ENCODE measurements at regions not wholly inside any gene's neighbourhood (a gene's known extent, or its start where the extent isn't known, plus 50 kb on each side); places are given as distances from the start of the nearest gene placed in this dataset.

GRCh38 chr2:240351088-240351741, 84.2 kb upstream of the GPC1 start:
- Histone ChIP-seq H3K27ac (no peak overlapping the region), H3K9ac (ENCODE audit: low read depth in 2 of 2, low read length in 2 of 2) (no peak overlapping the region), H3K9me3 (no peaks in the 10 kb centered on the region), H3K4me3 (no peak overlapping the region), H3K27me3 (no peaks in the 10 kb centered on the region), H3K36me3 (no peaks in the 10 kb centered on the region), H3K4me1 (no peaks in the 10 kb centered on the region)
- intact Hi-C loops (cut with DNase I): no loop called here
- TF ChIP-seq, protein P1, sequence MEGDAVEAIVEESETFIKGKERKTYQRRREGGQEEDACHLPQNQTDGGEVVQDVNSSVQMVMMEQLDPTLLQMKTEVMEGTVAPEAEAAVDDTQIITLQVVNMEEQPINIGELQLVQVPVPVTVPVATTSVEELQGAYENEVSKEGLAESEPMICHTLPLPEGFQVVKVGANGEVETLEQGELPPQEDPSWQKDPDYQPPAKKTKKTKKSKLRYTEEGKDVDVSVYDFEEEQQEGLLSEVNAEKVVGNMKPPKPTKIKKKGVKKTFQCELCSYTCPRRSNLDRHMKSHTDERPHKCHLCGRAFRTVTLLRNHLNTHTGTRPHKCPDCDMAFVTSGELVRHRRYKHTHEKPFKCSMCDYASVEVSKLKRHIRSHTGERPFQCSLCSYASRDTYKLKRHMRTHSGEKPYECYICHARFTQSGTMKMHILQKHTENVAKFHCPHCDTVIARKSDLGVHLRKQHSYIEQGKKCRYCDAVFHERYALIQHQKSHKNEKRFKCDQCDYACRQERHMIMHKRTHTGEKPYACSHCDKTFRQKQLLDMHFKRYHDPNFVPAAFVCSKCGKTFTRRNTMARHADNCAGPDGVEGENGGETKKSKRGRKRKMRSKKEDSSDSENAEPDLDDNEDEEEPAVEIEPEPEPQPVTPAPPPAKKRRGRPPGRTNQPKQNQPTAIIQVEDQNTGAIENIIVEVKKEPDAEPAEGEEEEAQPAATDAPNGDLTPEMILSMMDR (IDR thresholded peaks at IDR 0.05): no peak
- DNase-seq: no peak

- no peaks in the 10 kb centered on the region for H3K4me1 ChIP-seq
- H3K4me3 ChIP-seq: no peak overlapping the region
- H3K27ac ChIP-seq: no peak overlapping the region
- H3K27me3 ChIP-seq: no peaks in the 10 kb centered on the region
- no peak for DNase-seq
- TF ChIP-seq, protein P1 (IDR thresholded peaks at IDR 0.05): no peak
- intact Hi-C loops (cut with DNase I): no loop called here
- no peaks in the 10 kb centered on the region for H3K9me3 ChIP-seq
- H3K36me3 ChIP-seq: no peaks in the 10 kb centered on the region
- no peak overlapping the region for H3K9ac ChIP-seq (ENCODE audit: low read depth in 2 of 2, low read length in 2 of 2)
These were observed 83.5 kb upstream of the GPC1 start for GRCh38 chr2:240351826-240352426.

GRCh38 chr2:240353086-240353798, 82.2 kb upstream of the GPC1 start:
- no peak overlapping the region for H3K4me3 ChIP-seq
- H3K36me3 ChIP-seq: no peaks in the 10 kb centered on the region
- no peaks in the 10 kb centered on the region for H3K9me3 ChIP-seq
- TF ChIP-seq, protein P1 (IDR thresholded peaks at IDR 0.05): no peak
- H3K4me1 ChIP-seq: no peaks in the 10 kb centered on the region
- H3K9ac ChIP-seq (ENCODE audit: low read depth in 2 of 2, low read length in 2 of 2): no peak overlapping the region
- intact Hi-C loops (cut with DNase I): no loop called here
- H3K27ac ChIP-seq: no peak overlapping the region
- no peaks in the 10 kb centered on the region for H3K27me3 ChIP-seq
- no peak for DNase-seq

GRCh38 chr2:240353944-240354343, 81.5 kb upstream of the GPC1 start:
- TF ChIP-seq, protein P1 (IDR thresholded peaks at IDR 0.05): no peak
- no peak overlapping the region for H3K27ac ChIP-seq
- H3K4me1 ChIP-seq: no peaks in the 10 kb centered on the region
- no peaks in the 10 kb centered on the region for H3K27me3 ChIP-seq
- H3K36me3 ChIP-seq: no peaks in the 10 kb centered on the region
- H3K4me3 ChIP-seq: no peak overlapping the region
- DNase-seq: no peak
- no peaks in the 10 kb centered on the region for H3K9me3 ChIP-seq
- no peak overlapping the region for H3K9ac ChIP-seq (ENCODE audit: low read depth in 2 of 2, low read length in 2 of 2)
- intact Hi-C loops (cut with DNase I): no loop called here

- DNase-seq: no peak
- Histone ChIP-seq H3K9me3 (no peaks in the 10 kb centered on the region), H3K4me3 (no peak overlapping the region), H3K9ac (ENCODE audit: low read depth in 2 of 2, low read length in 2 of 2) (no peak overlapping the region), H3K27ac (no peak overlapping the region), H3K27me3 (no peaks in the 10 kb centered on the region), H3K4me1 (no peaks in the 10 kb centered on the region), H3K36me3 (no peaks in the 10 kb centered on the region)
- intact Hi-C loops (cut with DNase I): no loop called here
- TF ChIP-seq, protein P1 (IDR thresholded peaks at IDR 0.05): no peak
These were observed 80.2 kb upstream of the GPC1 start for GRCh38 chr2:240355001-240355891.

All from colonic mucosa (tissue), 4 donors.